ENCODE measurements at regions not wholly inside any gene's neighbourhood (a gene's known extent, or its start where the extent isn't known, plus 50 kb on each side); places are given as distances from the start of the nearest gene placed in this dataset.

DNA sequence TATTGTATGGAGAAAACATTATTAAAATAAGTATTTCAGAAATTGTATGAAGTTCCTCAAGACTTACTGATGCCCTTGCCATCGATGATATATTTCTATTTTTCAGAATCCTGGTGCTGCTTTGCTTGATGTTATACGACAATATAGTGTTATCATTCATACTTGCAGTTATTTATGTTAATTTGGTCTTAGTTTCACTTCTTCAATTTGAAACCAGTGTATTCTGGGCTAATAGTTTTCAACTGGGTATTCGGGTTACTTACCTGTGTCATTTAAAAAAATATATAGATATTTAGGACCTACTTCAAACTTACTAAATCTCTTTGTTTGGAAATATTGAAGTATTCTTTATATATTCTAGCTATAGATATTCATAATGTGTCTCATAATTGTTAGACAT is 1414.7 kb downstream of the C4orf33 start:
- Histone ChIP-seq H3K4me3 (ENCODE audit: low read depth, low read length) (no peak overlapping the region), H3K9ac (ENCODE audit: low read depth, low read length) (no peak overlapping the region), H3K27me3 (ENCODE audit: control insufficient read depth, insufficient read depth, low read length) (no peaks in the 10 kb centered on the region), H3K36me3 (ENCODE audit: control insufficient read depth, insufficient read depth, low read length) (no peaks in the 10 kb centered on the region), H3K27ac (ENCODE audit: low read depth, low read length) (no peak overlapping the region), H3K4me1 (ENCODE audit: control insufficient read depth, insufficient read depth, low read length) (no peaks in the 10 kb centered on the region), H3K9me3 (ENCODE audit: control insufficient read depth, insufficient read depth, low read length) (no peaks in the 10 kb centered on the region)

- Histone ChIP-seq H3K4me3 (ENCODE audit: low read depth, low read length) (no peak overlapping the region), H3K27me3 (ENCODE audit: control insufficient read depth, insufficient read depth, low read length) (no peaks in the 10 kb centered on the region), H3K36me3 (ENCODE audit: control insufficient read depth, insufficient read depth, low read length) (no peaks in the 10 kb centered on the region), H3K4me1 (ENCODE audit: control insufficient read depth, insufficient read depth, low read length) (no peaks in the 10 kb centered on the region), H3K9ac (ENCODE audit: low read depth, low read length) (no peak overlapping the region), H3K27ac (ENCODE audit: low read depth, low read length) (no peak overlapping the region), H3K9me3 (ENCODE audit: control insufficient read depth, insufficient read depth, low read length) (no peaks in the 10 kb centered on the region)
These were observed 1415.8 kb downstream of the C4orf33 start for GRCh38 chr4:130511776-130512175.

DNA sequence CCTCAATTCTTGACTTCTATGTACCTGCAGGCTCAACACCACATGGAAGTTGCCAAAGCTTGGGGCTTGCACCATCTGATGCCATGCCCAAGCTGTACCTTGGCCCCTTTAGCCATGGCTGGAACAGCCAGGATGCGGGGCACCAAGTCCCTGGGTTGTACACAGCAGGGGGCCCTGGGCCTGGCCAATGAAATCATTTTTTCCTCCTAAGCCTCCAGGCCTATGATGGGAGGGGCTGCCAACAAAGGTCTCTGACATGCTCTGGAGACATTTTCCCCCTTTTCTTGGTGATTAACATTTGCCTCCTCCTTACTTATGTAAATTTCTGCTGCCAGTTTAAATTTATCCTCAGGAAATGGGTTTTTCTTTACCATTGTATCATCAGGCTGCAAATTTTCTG is 1428.1 kb downstream of the C4orf33 start:
- Histone ChIP-seq H3K27me3 (ENCODE audit: control insufficient read depth, insufficient read depth, low read length) (no peaks in the 10 kb centered on the region), H3K27ac (ENCODE audit: low read depth, low read length) (no peak overlapping the region), H3K4me1 (ENCODE audit: control insufficient read depth, insufficient read depth, low read length) (no peaks in the 10 kb centered on the region), H3K36me3 (ENCODE audit: control insufficient read depth, insufficient read depth, low read length) (no peaks in the 10 kb centered on the region), H3K9me3 (ENCODE audit: control insufficient read depth, insufficient read depth, low read length) (peaks cover 25% of the 10 kb centered on the region), H3K4me3 (ENCODE audit: low read depth, low read length) (no peak overlapping the region), H3K9ac (ENCODE audit: low read depth, low read length) (no peak overlapping the region)

- Histone ChIP-seq H3K4me3 (ENCODE audit: low read depth, low read length) (no peak overlapping the region), H3K9me3 (ENCODE audit: control insufficient read depth, insufficient read depth, low read length) (no peaks in the 10 kb centered on the region), H3K4me1 (ENCODE audit: control insufficient read depth, insufficient read depth, low read length) (no peaks in the 10 kb centered on the region), H3K27me3 (ENCODE audit: control insufficient read depth, insufficient read depth, low read length) (no peaks in the 10 kb centered on the region), H3K9ac (ENCODE audit: low read depth, low read length) (no peak overlapping the region), H3K36me3 (ENCODE audit: control insufficient read depth, insufficient read depth, low read length) (no peaks in the 10 kb centered on the region), H3K27ac (ENCODE audit: low read depth, low read length) (no peak overlapping the region)
These were observed 1434.6 kb downstream of the C4orf33 start for GRCh38 chr4:130530505-130530904.

DNA sequence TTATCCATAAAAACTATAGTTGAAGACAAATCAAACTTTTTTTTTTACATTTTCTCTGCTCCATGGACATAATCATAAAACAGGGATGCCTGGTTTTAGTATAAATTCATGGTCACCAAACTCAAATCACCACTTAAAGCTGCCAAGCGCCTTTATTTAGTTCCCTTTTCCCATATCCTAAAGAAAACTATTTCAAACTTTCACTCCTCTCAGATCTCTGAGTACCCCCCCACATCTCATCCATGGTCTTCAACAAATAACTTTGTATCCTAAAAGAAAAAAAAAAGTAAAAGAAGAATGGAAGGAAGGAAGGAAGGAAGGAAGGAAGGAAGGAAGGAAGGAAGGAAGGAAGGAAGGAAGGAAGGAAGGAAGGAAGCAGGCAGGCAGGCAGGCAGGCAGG is 1438.7 kb downstream of the C4orf33 start:
- no peaks in the 10 kb centered on the region for H3K36me3 ChIP-seq (ENCODE audit: control insufficient read depth, insufficient read depth, low read length)
- no peak overlapping the region for H3K27ac ChIP-seq (ENCODE audit: low read depth, low read length)
- no peaks in the 10 kb centered on the region for H3K4me1 ChIP-seq (ENCODE audit: control insufficient read depth, insufficient read depth, low read length)
- H3K27me3 ChIP-seq (ENCODE audit: control insufficient read depth, insufficient read depth, low read length) = no peaks in the 10 kb centered on the region
- no peaks in the 10 kb centered on the region for H3K9me3 ChIP-seq (ENCODE audit: control insufficient read depth, insufficient read depth, low read length)
- H3K9ac ChIP-seq (ENCODE audit: low read depth, low read length) = no peak overlapping the region
- no peak overlapping the region for H3K4me3 ChIP-seq (ENCODE audit: low read depth, low read length)

DNA sequence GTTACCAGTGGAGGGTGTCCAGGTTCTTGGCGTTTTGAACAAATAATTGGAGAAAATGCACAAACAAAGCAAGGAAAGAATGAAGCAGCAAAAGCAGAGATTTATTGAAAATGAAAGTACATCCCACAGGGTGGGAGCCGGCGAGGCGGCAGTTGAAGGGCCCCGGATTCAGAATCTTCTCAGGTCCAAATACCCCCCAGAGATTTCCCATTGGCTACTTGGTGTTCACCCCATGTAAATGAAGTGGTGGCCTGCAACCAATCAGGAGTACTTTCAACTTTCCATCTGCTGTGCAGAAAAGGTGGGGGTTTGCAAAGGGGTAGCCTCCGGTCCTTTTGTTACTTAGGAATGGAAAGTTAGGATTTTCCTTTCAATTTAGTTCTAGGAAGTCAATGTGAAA is 1447.0 kb downstream of the C4orf33 start:
- H3K4me3 ChIP-seq (ENCODE audit: low read depth, low read length) = no peak overlapping the region

GRCh38 chr4:130545171-130545570 is 1449.2 kb downstream of the C4orf33 start:
- Histone ChIP-seq H3K4me3 (ENCODE audit: low read depth, low read length) (no peak overlapping the region), H3K27me3 (ENCODE audit: control insufficient read depth, insufficient read depth, low read length) (no peaks in the 10 kb centered on the region), H3K27ac (ENCODE audit: low read depth, low read length) (no peak overlapping the region), H3K36me3 (ENCODE audit: control insufficient read depth, insufficient read depth, low read length) (no peaks in the 10 kb centered on the region), H3K9ac (ENCODE audit: low read depth, low read length) (no peak overlapping the region), H3K4me1 (ENCODE audit: control insufficient read depth, insufficient read depth, low read length) (no peaks in the 10 kb centered on the region), H3K9me3 (ENCODE audit: control insufficient read depth, insufficient read depth, low read length) (no peaks in the 10 kb centered on the region)

More for the DNA sequence above, 1447.0 kb downstream of the C4orf33 start:
- no peak overlapping the region for H3K27ac ChIP-seq (ENCODE audit: low read depth, low read length)
- H3K9ac ChIP-seq (ENCODE audit: low read depth, low read length) = no peak overlapping the region
- no peaks in the 10 kb centered on the region for H3K4me1 ChIP-seq (ENCODE audit: control insufficient read depth, insufficient read depth, low read length)
- no peaks in the 10 kb centered on the region for H3K27me3 ChIP-seq (ENCODE audit: control insufficient read depth, insufficient read depth, low read length)
- no peaks in the 10 kb centered on the region for H3K36me3 ChIP-seq (ENCODE audit: control insufficient read depth, insufficient read depth, low read length)
- no peaks in the 10 kb centered on the region for H3K9me3 ChIP-seq (ENCODE audit: control insufficient read depth, insufficient read depth, low read length)

DNA sequence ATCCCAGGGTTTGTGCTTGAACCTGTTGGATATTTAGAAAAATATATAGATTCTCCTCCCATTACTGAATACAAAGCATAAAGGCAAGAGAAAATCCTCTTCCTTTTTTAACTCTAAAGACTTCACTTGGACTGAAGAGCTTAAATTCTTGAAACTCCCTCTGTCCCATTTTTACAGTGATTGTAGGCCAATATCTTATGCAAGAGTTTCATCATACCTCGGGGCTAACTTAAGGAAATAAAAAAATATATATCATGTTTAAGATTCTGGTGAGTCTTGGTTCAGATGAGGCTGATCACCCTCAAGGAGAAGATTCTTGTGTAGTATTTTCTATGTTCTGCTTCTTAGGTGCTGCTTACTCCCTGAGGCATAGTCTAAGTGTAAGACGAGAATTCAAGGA is 1449.6 kb downstream of the C4orf33 start:
- Histone ChIP-seq H3K9ac (ENCODE audit: low read depth, low read length) (no peak overlapping the region), H3K4me1 (ENCODE audit: control insufficient read depth, insufficient read depth, low read length) (no peaks in the 10 kb centered on the region), H3K36me3 (ENCODE audit: control insufficient read depth, insufficient read depth, low read length) (no peaks in the 10 kb centered on the region), H3K27ac (ENCODE audit: low read depth, low read length) (no peak overlapping the region), H3K9me3 (ENCODE audit: control insufficient read depth, insufficient read depth, low read length) (no peaks in the 10 kb centered on the region), H3K27me3 (ENCODE audit: control insufficient read depth, insufficient read depth, low read length) (no peaks in the 10 kb centered on the region), H3K4me3 (ENCODE audit: low read depth, low read length) (no peak overlapping the region)

GRCh38 chr4:130559268-130559667 is 1463.3 kb downstream of the C4orf33 start:
- no peaks in the 10 kb centered on the region for H3K9me3 ChIP-seq (ENCODE audit: control insufficient read depth, insufficient read depth, low read length)
- no peak overlapping the region for H3K4me3 ChIP-seq (ENCODE audit: low read depth, low read length)
- H3K36me3 ChIP-seq (ENCODE audit: control insufficient read depth, insufficient read depth, low read length) = no peaks in the 10 kb centered on the region
- no peak overlapping the region for H3K9ac ChIP-seq (ENCODE audit: low read depth, low read length)
- no peak overlapping the region for H3K27ac ChIP-seq (ENCODE audit: low read depth, low read length)
- H3K4me1 ChIP-seq (ENCODE audit: control insufficient read depth, insufficient read depth, low read length) = peaks cover 4% of the 10 kb centered on the region; the same call in 1 of the 2 replicates
- no peaks in the 10 kb centered on the region for H3K27me3 ChIP-seq (ENCODE audit: control insufficient read depth, insufficient read depth, low read length)

DNA sequence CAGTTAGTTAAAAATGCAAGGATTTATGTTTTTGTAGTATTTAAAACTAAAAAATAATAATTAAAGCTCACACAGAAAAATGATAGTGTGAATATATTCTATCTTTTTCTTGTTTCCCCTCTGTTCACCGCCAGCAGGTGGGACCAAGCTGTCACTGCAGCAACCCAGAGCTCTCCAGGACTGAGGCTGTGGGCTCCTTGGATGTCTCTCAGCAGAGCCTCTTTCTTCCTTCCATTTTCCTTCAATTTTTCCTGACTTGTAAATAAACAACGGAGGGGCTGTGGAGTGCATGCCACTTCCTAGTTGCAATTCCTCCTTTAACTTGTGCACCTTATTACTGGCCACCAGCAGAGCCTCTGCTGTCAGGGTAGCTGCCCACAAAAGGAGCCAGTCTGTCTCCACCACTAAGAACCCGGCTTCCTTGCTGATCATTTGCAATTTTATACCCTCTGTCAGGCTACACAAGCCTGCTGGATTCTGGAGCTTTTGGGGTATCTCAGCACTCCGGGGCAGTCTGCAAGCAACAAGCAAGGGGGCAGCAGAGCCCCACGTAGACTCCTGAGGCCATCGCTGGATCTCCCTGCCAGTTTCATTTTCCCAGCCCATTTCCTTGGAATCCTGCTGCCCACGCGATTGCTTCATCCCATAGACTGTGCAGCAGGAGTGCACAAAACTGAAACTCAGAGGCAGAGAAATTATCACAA is 1467.4 kb downstream of the C4orf33 start:
- H3K4me3 ChIP-seq (ENCODE audit: low read depth, low read length) = no peak overlapping the region
- H3K9me3 ChIP-seq (ENCODE audit: control insufficient read depth, insufficient read depth, low read length) = peaks cover 1% of the 10 kb centered on the region; the same call in 1 of the 2 replicates
- no peak overlapping the region for H3K9ac ChIP-seq (ENCODE audit: low read depth, low read length)
- no peaks in the 10 kb centered on the region for H3K36me3 ChIP-seq (ENCODE audit: control insufficient read depth, insufficient read depth, low read length)
- no peak overlapping the region for H3K27ac ChIP-seq (ENCODE audit: low read depth, low read length)
- H3K27me3 ChIP-seq (ENCODE audit: control insufficient read depth, insufficient read depth, low read length) = no peaks in the 10 kb centered on the region
- peaks cover 4% of the 10 kb centered on the region; the same call in 1 of the 2 replicates for H3K4me1 ChIP-seq (ENCODE audit: control insufficient read depth, insufficient read depth, low read length)

- no peaks in the 10 kb centered on the region for H3K36me3 ChIP-seq (ENCODE audit: control insufficient read depth, insufficient read depth, low read length)
- peaks cover 4% of the 10 kb centered on the region; the same call in 1 of the 2 replicates for H3K4me1 ChIP-seq (ENCODE audit: control insufficient read depth, insufficient read depth, low read length)
- no peaks in the 10 kb centered on the region for H3K27me3 ChIP-seq (ENCODE audit: control insufficient read depth, insufficient read depth, low read length)
- H3K27ac ChIP-seq (ENCODE audit: low read depth, low read length) = no peak overlapping the region
- H3K9me3 ChIP-seq (ENCODE audit: control insufficient read depth, insufficient read depth, low read length) = peaks cover 8% of the 10 kb centered on the region
- H3K9ac ChIP-seq (ENCODE audit: low read depth, low read length) = no peak overlapping the region
- no peak overlapping the region for H3K4me3 ChIP-seq (ENCODE audit: low read depth, low read length)
These were observed 1468.0 kb downstream of the C4orf33 start for GRCh38 chr4:130563889-130564418.

Data from HUES48 (cell line).